PC-9 (cell line): ENCODE measurements at regions not wholly inside any gene's neighbourhood (a gene's known extent, or its start where the extent isn't known, plus 50 kb on each side); places are given as distances from the start of the nearest gene placed in this dataset.
A peak's percentile ranks its signal among the peaks of the same experiment; 100 is the strongest.

Experiments
- BruUV-seq: library from RNA; stranded (reverse); fragments of 400-500 nt; replicated peaks from 2 replicates; lab custom pipeline; 2021; lab: Mats Ljungman, UMichigan
- CTCF ChIA-PET: fragments of 300-600 bp; sonication (Branson Sonifier 250); formaldehyde crosslinking; loops from one replicate; lab custom pipeline; 2022; ENCODE audit warnings: antibody characterized with exemption; lab: Charles Lee
- POLR2A ChIA-PET: fragments of 300-600 bp; sonication (Branson Sonifier 250); formaldehyde crosslinking; loops from one replicate; lab custom pipeline; 2022; ENCODE audit warnings: antibody characterized with exemption; ENCODE audit not compliant: unreplicated experiment; lab: Charles Lee
- DNase-seq, 2 experiments: peaks; one replicate each; pipeline versions ENCODE4 v3.0.0 to v3.0.0-alpha.2; 2015 to 2022; ENCODE audit warnings: mixed read lengths in 1 of 2
- H2AFZ ChIP-seq: fragments of 200-600 bp; sonication (generic); 2 replicates; pipeline ENCODE4 v1.8.1; 2017; ENCODE audit warnings: antibody characterized with exemption
- H3F3A ChIP-seq: fragments of 200-600 bp; sonication (generic); 2 replicates; pipeline ENCODE4 v1.8.1; 2017; ENCODE audit warnings: antibody characterized with exemption, mild to moderate bottlenecking, low read depth; ENCODE audit not compliant: insufficient read depth
- H3K27ac ChIP-seq: fragments of 200-600 bp; sonication (generic); 2 replicates; pipeline ENCODE4 v1.6.1; 2016; ENCODE audit warnings: mixed run types
- H3K27me3 ChIP-seq: fragments of 200-600 bp; sonication (generic); 2 replicates; pipeline ENCODE4 v1.6.1; 2016; ENCODE audit warnings: low read depth, mixed run types; ENCODE audit not compliant: insufficient read depth
- H3K36me3 ChIP-seq: fragments of 200-600 bp; sonication (generic); 2 replicates; pipeline ENCODE4 v1.6.1; 2016; ENCODE audit warnings: low read depth, mixed run types
- H3K4me1 ChIP-seq: fragments of 200-600 bp; sonication (generic); replicated peaks from 2 replicates; pipeline ENCODE4 v1.6.1; 2016; ENCODE audit warnings: mixed run types; ENCODE audit not compliant: insufficient read depth
- H3K4me2 ChIP-seq: fragments of 200-600 bp; sonication (generic); 2 replicates; pipeline ENCODE4 v1.6.1; 2017; ENCODE audit warnings: mixed run types
- H3K4me3 ChIP-seq: fragments of 200-600 bp; sonication (generic); 2 replicates; pipeline ENCODE4 v1.6.1; 2016; ENCODE audit warnings: mixed run types
- H3K79me2 ChIP-seq: fragments of 200-600 bp; sonication (generic); 2 replicates; pipeline ENCODE4 v1.6.1; 2017; ENCODE audit warnings: low read depth, mixed run types
- H3K9me2 ChIP-seq: fragments of 200-600 bp; sonication (generic); 2 replicates; pipeline ENCODE4 v1.8.1; 2017; ENCODE audit warnings: mild to moderate bottlenecking; ENCODE audit not compliant: insufficient read depth
- H3K9me3 ChIP-seq: fragments of 200-600 bp; sonication (generic); 2 replicates; pipeline ENCODE4 v1.8.1; 2016; ENCODE audit warnings: low read depth; ENCODE audit not compliant: insufficient read depth
- H4K20me1 ChIP-seq: fragments of 200-600 bp; sonication (generic); 2 replicates; pipeline ENCODE4 v1.8.1; 2017; ENCODE audit not compliant: insufficient read depth
- EZH2 ChIP-seq: fragments of 200-600 bp; sonication (generic); IDR thresholded peaks from 2 replicates; pipeline ENCODE4 v1.8.0; 2017; ENCODE audit warnings: antibody characterized with exemption, low read depth
- intact Hi-C: fragments of 100-400 bp; cut with micrococcal nuclease; formaldehyde crosslinking; loops from one replicate; pipeline ENCODE4 v1.10.0; 2022; ENCODE audit not compliant: unreplicated experiment
- TF ChIP-seq, protein P1 (sequence below): fragments of 200-600 bp; sonication (generic); conservative IDR thresholded peaks from 2 replicates; pipeline ENCODE4 v1.6.1; 2017; ENCODE audit warnings: mixed run types, antibody characterized with exemption, mild to moderate bottlenecking, moderate library complexity

DNA sequence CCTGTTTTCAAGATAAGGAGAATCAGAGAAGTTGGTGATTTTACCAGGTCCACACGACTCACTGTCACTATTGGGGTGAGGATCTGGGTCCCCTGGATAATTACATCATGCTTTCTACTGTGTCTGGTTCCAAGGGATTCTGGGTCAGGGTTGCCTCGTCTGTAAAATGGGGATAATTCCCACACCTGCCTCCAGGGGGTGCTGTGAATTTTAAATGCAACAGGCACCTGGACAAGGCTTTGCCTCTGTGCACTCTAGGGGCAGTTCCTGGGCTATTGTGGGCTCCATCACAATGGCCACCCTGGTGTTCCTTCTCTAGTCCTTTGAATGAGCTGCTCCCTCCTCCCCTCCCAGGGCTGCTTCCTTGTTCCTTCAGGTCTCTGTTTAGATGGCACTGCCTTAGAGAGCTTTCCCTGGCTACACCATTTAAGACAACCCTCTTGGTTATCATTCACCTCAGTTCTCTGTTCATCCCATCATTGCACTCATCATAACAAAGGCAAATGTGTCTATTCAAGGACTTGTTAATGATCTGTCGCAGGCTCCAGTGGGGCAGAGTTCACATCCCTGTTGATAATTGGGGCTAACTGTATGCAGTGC lies 178.6 kb downstream of the MIAT start:
- DNase-seq = peak in 1 of 2 experiments; percentile 24
- no peaks in the 10 kb centered on the region for H4K20me1 ChIP-seq
- peaks cover 7% of the 10 kb centered on the region; the same call in 1 of the 2 replicates for H3K27me3 ChIP-seq
- TF ChIP-seq, protein P1, sequence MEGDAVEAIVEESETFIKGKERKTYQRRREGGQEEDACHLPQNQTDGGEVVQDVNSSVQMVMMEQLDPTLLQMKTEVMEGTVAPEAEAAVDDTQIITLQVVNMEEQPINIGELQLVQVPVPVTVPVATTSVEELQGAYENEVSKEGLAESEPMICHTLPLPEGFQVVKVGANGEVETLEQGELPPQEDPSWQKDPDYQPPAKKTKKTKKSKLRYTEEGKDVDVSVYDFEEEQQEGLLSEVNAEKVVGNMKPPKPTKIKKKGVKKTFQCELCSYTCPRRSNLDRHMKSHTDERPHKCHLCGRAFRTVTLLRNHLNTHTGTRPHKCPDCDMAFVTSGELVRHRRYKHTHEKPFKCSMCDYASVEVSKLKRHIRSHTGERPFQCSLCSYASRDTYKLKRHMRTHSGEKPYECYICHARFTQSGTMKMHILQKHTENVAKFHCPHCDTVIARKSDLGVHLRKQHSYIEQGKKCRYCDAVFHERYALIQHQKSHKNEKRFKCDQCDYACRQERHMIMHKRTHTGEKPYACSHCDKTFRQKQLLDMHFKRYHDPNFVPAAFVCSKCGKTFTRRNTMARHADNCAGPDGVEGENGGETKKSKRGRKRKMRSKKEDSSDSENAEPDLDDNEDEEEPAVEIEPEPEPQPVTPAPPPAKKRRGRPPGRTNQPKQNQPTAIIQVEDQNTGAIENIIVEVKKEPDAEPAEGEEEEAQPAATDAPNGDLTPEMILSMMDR = peak; percentile 88
- no peak for TF ChIP-seq EZH2
- no peaks in the 10 kb centered on the region for H3K36me3 ChIP-seq
- ChIA-PET POLR2A (no interaction called here), CTCF (no interaction called here)
- no TSS peak for BruUV-seq
- no peak overlapping the region for H3K4me2 ChIP-seq
- H3K9me3 ChIP-seq = no peaks in the 10 kb centered on the region
- no peak overlapping the region for H3K27ac ChIP-seq
- H3K9me2 ChIP-seq = no peaks in the 10 kb centered on the region
- H2AFZ ChIP-seq = no peak overlapping the region
- no peak overlapping the region for H3K4me3 ChIP-seq
- H3K4me1 ChIP-seq = no peaks in the 10 kb centered on the region
- no peaks in the 10 kb centered on the region for H3K79me2 ChIP-seq
- H3F3A ChIP-seq = no peaks in the 10 kb centered on the region
- intact Hi-C loops = no loop called here

DNA sequence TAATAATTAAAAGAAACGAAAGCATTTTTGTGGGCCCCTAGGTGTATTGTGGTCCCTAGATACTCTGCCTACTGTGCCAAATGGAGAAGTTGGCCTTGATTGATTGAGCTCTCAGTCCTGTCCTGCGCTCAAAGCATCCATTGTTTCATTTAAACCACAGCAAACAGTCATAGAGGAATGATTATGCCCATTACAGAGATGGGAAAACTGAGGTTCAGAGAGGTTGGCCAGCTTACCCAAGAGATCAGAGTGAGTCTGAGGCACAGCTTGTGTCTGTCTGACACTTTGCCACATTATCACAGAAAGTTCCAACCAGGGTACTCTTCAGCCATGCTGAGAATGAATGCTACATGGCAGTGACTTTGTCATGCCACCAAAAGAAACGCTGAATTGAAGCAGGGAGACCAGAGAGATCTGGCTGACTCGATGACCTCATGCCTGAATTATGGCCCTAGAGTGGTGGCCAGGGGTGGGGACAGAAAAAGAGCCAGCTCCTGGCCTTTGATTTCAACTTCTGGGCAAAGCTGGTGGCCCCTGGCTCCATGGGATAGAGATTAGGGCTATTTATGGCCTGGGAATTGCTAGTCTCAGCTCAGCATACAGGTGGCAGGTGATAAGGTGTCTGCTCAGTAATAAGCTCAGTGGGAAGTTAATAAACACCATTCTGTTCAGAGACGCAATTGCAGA lies 180.5 kb downstream of the MIAT start:
- TF ChIP-seq EZH2 = no peak
- TF ChIP-seq, protein P1 = no peak
- Histone ChIP-seq H3K27ac (no peak overlapping the region), H3K9me2 (no peaks in the 10 kb centered on the region), H3K4me1 (no peaks in the 10 kb centered on the region), H2AFZ (no peak overlapping the region), H3K9me3 (no peaks in the 10 kb centered on the region), H3K4me2 (no peak overlapping the region), H3K4me3 (no peak overlapping the region), H3K27me3 (peaks cover 13% of the 10 kb centered on the region; the same call in 1 of the 2 replicates), H4K20me1 (no peaks in the 10 kb centered on the region), H3K79me2 (no peaks in the 10 kb centered on the region), H3K36me3 (no peaks in the 10 kb centered on the region), H3F3A (no peaks in the 10 kb centered on the region)
- no peak for DNase-seq
- no TSS peak for BruUV-seq
- intact Hi-C loops = no loop called here
- POLR2A ChIA-PET = interaction anchor here (0.7 kb wide), 1 partner anchor 35 kb away, joined by 5 read pairs; no protein-coding TSS in a partner anchor
- CTCF ChIA-PET = interaction anchor here (0.6 kb wide), 1 partner anchor 788 kb away, joined by 4 read pairs; no protein-coding TSS in a partner anchor

DNA sequence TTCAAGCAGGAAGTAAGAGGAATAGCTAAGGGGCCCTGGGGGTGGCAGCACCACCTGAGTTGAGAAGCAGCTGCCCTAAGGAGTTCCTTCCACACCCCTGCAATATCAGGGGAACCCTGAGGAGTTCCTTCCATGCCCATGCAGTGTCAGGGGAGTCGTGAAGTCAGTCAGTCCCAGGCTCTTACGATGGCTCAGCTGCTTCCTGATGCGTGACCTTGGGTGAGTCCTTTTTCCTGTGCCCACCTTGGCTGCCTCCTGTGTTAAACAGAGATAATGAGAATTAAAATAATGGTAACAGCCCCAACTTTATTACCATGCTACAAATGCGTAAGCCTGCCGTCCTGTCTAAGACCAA lies 181.1 kb downstream of the MIAT start:
- H3K9me2 ChIP-seq = no peaks in the 10 kb centered on the region
- no peak overlapping the region for H3K4me3 ChIP-seq
- no peaks in the 10 kb centered on the region for H3K4me1 ChIP-seq
- no peaks in the 10 kb centered on the region for H3K9me3 ChIP-seq
- CTCF ChIA-PET = no interaction called here
- H2AFZ ChIP-seq = no peak overlapping the region
- H3K36me3 ChIP-seq = no peaks in the 10 kb centered on the region
- BruUV-seq = no TSS peak
- intact Hi-C loops = no loop called here
- H3K27me3 ChIP-seq = peaks cover 13% of the 10 kb centered on the region; the same call in 1 of the 2 replicates
- no peak overlapping the region for H3K4me2 ChIP-seq
- POLR2A ChIA-PET = no interaction called here
- no peak for DNase-seq
- no peaks in the 10 kb centered on the region for H3F3A ChIP-seq
- no peak for TF ChIP-seq EZH2
- TF ChIP-seq, protein P1 = no peak
- no peaks in the 10 kb centered on the region for H3K79me2 ChIP-seq
- H4K20me1 ChIP-seq = no peaks in the 10 kb centered on the region
- H3K27ac ChIP-seq = no peak overlapping the region
